ENCODE measurements at regions not wholly inside any gene's neighbourhood (a gene's known extent, or its start where the extent isn't known, plus 50 kb on each side); places are given as distances from the start of the nearest gene placed in this dataset.

- CTCF ChIA-PET = no interaction called here
Observed at GRCh38 chr7:31398815-31399214, 58.3 kb upstream of the NEUROD6 start.

DNA sequence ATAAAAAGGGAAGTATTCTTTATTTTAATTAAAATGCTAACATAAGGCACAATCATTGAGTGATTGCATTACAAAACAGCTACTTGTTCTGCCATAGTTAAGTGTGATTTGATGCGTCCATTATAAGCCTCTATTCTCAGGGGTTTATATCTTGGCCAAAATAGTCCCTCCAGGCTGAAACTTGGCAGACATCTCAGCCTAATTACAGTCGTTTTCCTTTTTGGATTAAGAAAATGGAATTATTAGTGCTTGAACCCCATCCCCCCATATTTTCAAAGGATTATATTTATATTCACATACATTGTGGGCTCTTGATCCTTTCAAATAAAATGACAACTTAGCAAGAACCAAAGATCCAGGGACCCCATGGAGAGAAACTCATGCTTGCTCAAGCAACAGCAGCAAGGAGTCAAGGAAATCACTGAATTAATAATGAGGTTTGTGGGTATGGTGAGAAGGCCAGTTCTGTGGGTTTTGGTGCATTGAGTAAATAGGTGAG, 66.7 kb upstream of the NEUROD6 start:
- Histone ChIP-seq H3K36me3 (ENCODE audit: control insufficient read depth, insufficient read depth, low read length) (no peaks in the 10 kb centered on the region), H3K4me3 (ENCODE audit: low read depth, low read length) (no peak overlapping the region), H3K27me3 (replicated peaks; ENCODE audit: control insufficient read depth, insufficient read depth, low read length) (no peaks in the 10 kb centered on the region), H3K9me3 (no peaks in the 10 kb centered on the region), H3K4me1 (peaks cover 17% of the 10 kb centered on the region)
- Mint-ChIP-seq H3K4me1 (ENCODE audit: low read depth, unreplicated experiment) (peaks cover 10% of the 10 kb centered on the region), H3K27me3 (ENCODE audit: insufficient read depth, unreplicated experiment) (no peaks in the 10 kb centered on the region), H3K9me3 (ENCODE audit: unreplicated experiment) (no peaks in the 10 kb centered on the region), H3K4me3 (ENCODE audit: unreplicated experiment) (no peak overlapping the region), H3K27ac (ENCODE audit: unreplicated experiment) (peak overlapping the region; percentile 69), H3K36me3 (ENCODE audit: insufficient read depth, unreplicated experiment) (no peaks in the 10 kb centered on the region)
- CTCF ChIA-PET = no interaction called here
- no TSS peak for BruUV-seq (replicated peaks)
- DNase-seq = no peak
- intact Hi-C loops (cut with micrococcal nuclease; ENCODE audit: unreplicated experiment) = no loop called here
- POLR2A ChIA-PET = no interaction called here
- TF ChIP-seq CTCF (IDR thresholded peaks at IDR 0.05; ENCODE audit: insufficient read depth in 1 of 2, low read depth in 1 of 2, low read length in 1 of 2, severe bottlenecking in 1 of 2, unreplicated experiment in 1 of 2) = no peak

More at GRCh38 chr7:31398815-31399214, 58.3 kb upstream of the NEUROD6 start:
- H3K27me3 ChIP-seq (replicated peaks; ENCODE audit: control insufficient read depth, insufficient read depth, low read length) = no peaks in the 10 kb centered on the region
- H3K36me3 ChIP-seq (ENCODE audit: control insufficient read depth, insufficient read depth, low read length) = no peaks in the 10 kb centered on the region
- no peaks in the 10 kb centered on the region for H3K36me3 Mint-ChIP-seq (ENCODE audit: insufficient read depth, unreplicated experiment)
- no peaks in the 10 kb centered on the region for H3K4me1 ChIP-seq
- H3K9me3 ChIP-seq = no peaks in the 10 kb centered on the region
- no peak overlapping the region for H3K4me3 ChIP-seq (ENCODE audit: low read depth, low read length)
- H3K4me1 Mint-ChIP-seq (ENCODE audit: low read depth, unreplicated experiment) = peaks cover 6% of the 10 kb centered on the region
- no peak for DNase-seq
- H3K27me3 Mint-ChIP-seq (ENCODE audit: insufficient read depth, unreplicated experiment) = no peaks in the 10 kb centered on the region
- POLR2A ChIA-PET = no interaction called here
- H3K27ac Mint-ChIP-seq (ENCODE audit: unreplicated experiment) = no peak overlapping the region
- TF ChIP-seq CTCF (IDR thresholded peaks at IDR 0.05; ENCODE audit: insufficient read depth in 1 of 2, low read depth in 1 of 2, low read length in 1 of 2, severe bottlenecking in 1 of 2, unreplicated experiment in 1 of 2) = no peak
- BruUV-seq (replicated peaks) = no TSS peak
- H3K4me3 Mint-ChIP-seq (ENCODE audit: unreplicated experiment) = no peak overlapping the region
- H3K9me3 Mint-ChIP-seq (ENCODE audit: unreplicated experiment) = no peaks in the 10 kb centered on the region
- intact Hi-C loops (cut with micrococcal nuclease; ENCODE audit: unreplicated experiment) = no loop called here

- Histone ChIP-seq H3K9me3 (no peaks in the 10 kb centered on the region), H3K36me3 (ENCODE audit: control insufficient read depth, insufficient read depth, low read length) (no peaks in the 10 kb centered on the region), H3K4me1 (peaks cover 17% of the 10 kb centered on the region), H3K27me3 (replicated peaks; ENCODE audit: control insufficient read depth, insufficient read depth, low read length) (no peaks in the 10 kb centered on the region), H3K4me3 (ENCODE audit: low read depth, low read length) (no peak overlapping the region)
- CTCF ChIA-PET = interaction anchor here (0.6 kb wide), 1 partner anchor 274 kb away, joined by 3 read pairs; no protein-coding TSS in a partner anchor
- no peaks in the 10 kb centered on the region for H3K36me3 Mint-ChIP-seq (ENCODE audit: insufficient read depth, unreplicated experiment)
- H3K4me3 Mint-ChIP-seq (ENCODE audit: unreplicated experiment) = no peak overlapping the region
- no TSS peak for BruUV-seq (replicated peaks)
- H3K27ac Mint-ChIP-seq (ENCODE audit: unreplicated experiment) = peak overlapping the region; percentile 69
- peak in 1 of 2 experiments; percentile 38 for DNase-seq
- H3K9me3 Mint-ChIP-seq (ENCODE audit: unreplicated experiment) = no peaks in the 10 kb centered on the region
- intact Hi-C loops (cut with micrococcal nuclease; ENCODE audit: unreplicated experiment) = no loop called here
- peaks cover 10% of the 10 kb centered on the region for H3K4me1 Mint-ChIP-seq (ENCODE audit: low read depth, unreplicated experiment)
- TF ChIP-seq CTCF (IDR thresholded peaks at IDR 0.05; ENCODE audit: insufficient read depth in 1 of 2, low read depth in 1 of 2, low read length in 1 of 2, severe bottlenecking in 1 of 2, unreplicated experiment in 1 of 2) = no peak
- no peaks in the 10 kb centered on the region for H3K27me3 Mint-ChIP-seq (ENCODE audit: insufficient read depth, unreplicated experiment)
- POLR2A ChIA-PET = no interaction called here
Observed at GRCh38 chr7:31408140-31408729, 67.7 kb upstream of the NEUROD6 start.
